IPS-15b (cell line): ENCODE measurements at regions not wholly inside any gene's neighbourhood (a gene's known extent, or its start where the extent isn't known, plus 50 kb on each side); places are given as distances from the start of the nearest gene placed in this dataset.
"Not testable (repeated sequence)": the region's sequence is repeated elsewhere in the genome, so short reads cannot be mapped to it uniquely, and the experiment has no call there.

Experiments used
- H3K27me3 ChIP-seq: one replicate; pipeline ENCODE4 v1.6.1; 2013; ENCODE audit warnings: low read length; ENCODE audit not compliant: control insufficient read depth, insufficient read depth
- H3K36me3 ChIP-seq: one replicate; pipeline ENCODE4 v1.6.1; 2013; ENCODE audit warnings: low read length; ENCODE audit not compliant: control insufficient read depth, insufficient read depth
- H3K4me1 ChIP-seq: one replicate; pipeline ENCODE4 v1.6.1; 2013; ENCODE audit warnings: mild to moderate bottlenecking, low read length; ENCODE audit not compliant: control insufficient read depth, insufficient read depth
- H3K4me3 ChIP-seq: one replicate; pipeline ENCODE4 v1.5.1; 2013; ENCODE audit warnings: low read depth, low read length
- H3K9ac ChIP-seq: one replicate; pipeline ENCODE4 v1.6.1; 2013; ENCODE audit warnings: low read depth, mild to moderate bottlenecking, low read length
- H3K9me3 ChIP-seq: one replicate; pipeline ENCODE4 v1.6.1; 2013; ENCODE audit warnings: mild to moderate bottlenecking, low read length; ENCODE audit not compliant: control insufficient read depth, insufficient read depth

DNA sequence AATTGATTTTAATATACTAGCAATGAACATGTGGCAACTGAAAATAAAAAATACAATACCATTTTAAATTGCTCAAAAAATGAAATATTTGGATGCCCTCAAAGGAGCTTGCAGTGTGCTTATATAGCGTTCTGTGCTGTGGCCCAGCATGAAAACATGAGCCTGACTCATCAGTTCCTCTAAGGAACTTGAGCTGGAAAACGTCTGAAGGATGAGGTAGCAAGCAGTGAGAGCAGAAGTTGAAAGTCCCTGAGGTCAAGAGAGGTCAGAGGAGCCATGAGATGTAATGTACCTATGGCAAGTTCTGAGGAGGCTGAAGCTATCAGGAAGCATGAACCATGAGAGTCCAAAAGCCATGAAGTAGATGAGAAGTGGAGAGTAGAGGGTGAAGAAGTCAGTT is 59.7 kb downstream of the HMGB3 start:
- H3K36me3 ChIP-seq: no peaks in the 10 kb centered on the region
- H3K27me3 ChIP-seq: no peaks in the 10 kb centered on the region
- no peaks in the 10 kb centered on the region for H3K4me1 ChIP-seq
- H3K4me3 ChIP-seq: no peak overlapping the region
- H3K9me3 ChIP-seq: peaks cover 3% of the 10 kb centered on the region
- H3K9ac ChIP-seq: no peak overlapping the region

DNA sequence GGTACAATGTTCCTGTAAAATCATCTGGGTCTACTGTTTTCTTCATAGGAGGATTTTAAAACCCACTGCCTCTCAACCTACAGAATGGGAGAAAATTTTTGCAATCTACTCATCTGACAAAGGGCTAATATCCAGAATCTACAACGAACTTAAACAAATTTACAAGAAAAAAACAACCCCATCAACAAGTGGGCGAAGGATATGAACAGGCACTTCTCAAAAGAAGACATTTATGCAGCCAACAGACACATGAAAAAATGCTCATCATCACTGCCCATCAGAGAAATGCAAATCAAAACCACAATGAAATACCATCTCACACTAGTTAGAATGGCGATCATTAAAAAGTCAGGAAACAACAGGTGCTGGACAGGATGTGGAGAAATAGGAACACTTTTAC is 83.2 kb downstream of the HMGB3 start:
- H3K9ac ChIP-seq, H3K27me3 ChIP-seq, H3K4me1 ChIP-seq, H3K9me3 ChIP-seq, H3K36me3 ChIP-seq, H3K4me3 ChIP-seq: not testable (repeated sequence)

- H3K9ac ChIP-seq: no peak overlapping the region
Observed at GRCh38 chrX:151073767-151074166, 90.6 kb downstream of the HMGB3 start.

GRCh38 chrX:151081016-151081415 is 95.4 kb upstream of the GPR50 start:
- no peak overlapping the region for H3K9ac ChIP-seq
- peaks cover 31% of the 10 kb centered on the region for H3K27me3 ChIP-seq
- H3K4me3 ChIP-seq: no peak overlapping the region
- no peaks in the 10 kb centered on the region for H3K9me3 ChIP-seq
- H3K4me1 ChIP-seq: no peaks in the 10 kb centered on the region
- H3K36me3 ChIP-seq: no peaks in the 10 kb centered on the region

More at GRCh38 chrX:151073767-151074166, 90.6 kb downstream of the HMGB3 start:
- Histone ChIP-seq H3K4me3 (no peak overlapping the region), H3K36me3 (no peaks in the 10 kb centered on the region), H3K27me3 (no peaks in the 10 kb centered on the region), H3K9me3 (no peaks in the 10 kb centered on the region), H3K4me1 (no peaks in the 10 kb centered on the region)

DNA sequence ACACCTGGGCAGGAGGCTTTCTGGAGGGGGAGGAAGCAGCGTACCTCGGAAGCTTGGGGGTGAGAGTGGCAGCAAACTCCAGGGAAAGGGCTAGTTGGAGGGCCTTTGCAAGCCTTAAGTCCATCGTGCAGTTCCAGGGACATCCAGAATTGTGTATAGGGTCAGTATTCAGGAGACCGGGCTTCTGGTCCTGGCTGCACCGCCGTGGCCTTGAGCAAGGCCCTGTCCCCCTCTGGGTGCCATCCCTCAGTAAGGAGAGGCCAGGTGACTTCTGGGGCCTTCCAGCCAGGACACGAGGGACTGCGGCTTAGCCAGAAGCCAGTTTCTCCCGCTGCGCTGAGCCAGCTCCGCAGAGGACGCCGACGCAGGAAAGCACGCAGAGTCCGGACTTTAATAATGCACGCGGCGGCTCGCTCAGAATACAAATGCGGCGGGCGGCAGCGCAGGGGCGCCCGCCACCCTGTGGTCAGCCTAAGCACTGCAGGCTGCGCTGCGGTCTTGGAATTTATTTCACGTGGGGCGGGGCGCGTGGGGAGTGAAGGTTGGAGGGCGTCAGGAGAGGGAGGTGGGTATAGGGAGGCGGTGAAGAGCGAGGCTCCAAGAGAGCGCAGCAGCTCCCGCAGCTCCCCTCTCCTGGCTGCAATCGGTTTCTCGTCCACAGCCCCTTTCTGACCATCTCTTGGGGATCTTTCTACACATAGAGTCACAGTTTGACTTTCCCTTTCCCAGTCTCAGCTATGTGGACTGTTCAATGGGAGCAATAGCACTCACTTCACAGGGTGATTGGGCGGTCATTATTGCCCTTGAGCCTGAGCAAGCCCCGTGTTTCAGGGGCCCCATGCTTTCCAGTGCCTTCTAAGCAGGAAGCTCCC is 94.1 kb upstream of the GPR50 start:
- H3K9me3 ChIP-seq: no peaks in the 10 kb centered on the region
- peak overlapping the region; percentile 24 for H3K9ac ChIP-seq
- H3K4me3 ChIP-seq: peak overlapping the region; percentile 48
- no peaks in the 10 kb centered on the region for H3K4me1 ChIP-seq
- H3K36me3 ChIP-seq: no peaks in the 10 kb centered on the region
- peaks cover 31% of the 10 kb centered on the region for H3K27me3 ChIP-seq

DNA sequence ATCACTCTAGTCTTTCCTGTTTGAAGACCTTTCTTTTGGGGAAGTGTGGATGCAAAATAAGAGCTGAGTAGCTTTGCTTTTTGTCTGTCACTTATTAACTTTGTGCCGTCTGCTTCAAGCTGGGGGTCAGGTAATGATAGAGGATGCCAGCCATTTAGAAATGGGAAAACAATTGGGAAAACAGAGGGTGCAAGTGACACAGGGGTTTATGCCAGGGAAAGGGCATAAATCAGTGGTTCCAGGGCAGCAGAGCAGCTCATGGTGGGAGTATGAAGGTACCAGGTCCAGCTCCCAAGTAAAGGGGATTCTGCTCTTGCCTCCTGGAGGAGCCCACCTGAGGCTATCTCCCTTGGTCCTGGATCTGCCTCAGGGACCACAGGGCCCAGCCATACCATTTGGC is 91.9 kb upstream of the GPR50 start:
- Histone ChIP-seq H3K36me3 (no peaks in the 10 kb centered on the region), H3K4me3 (no peak overlapping the region), H3K27me3 (peaks cover 31% of the 10 kb centered on the region), H3K4me1 (no peaks in the 10 kb centered on the region), H3K9me3 (no peaks in the 10 kb centered on the region), H3K9ac (no peak overlapping the region)

DNA sequence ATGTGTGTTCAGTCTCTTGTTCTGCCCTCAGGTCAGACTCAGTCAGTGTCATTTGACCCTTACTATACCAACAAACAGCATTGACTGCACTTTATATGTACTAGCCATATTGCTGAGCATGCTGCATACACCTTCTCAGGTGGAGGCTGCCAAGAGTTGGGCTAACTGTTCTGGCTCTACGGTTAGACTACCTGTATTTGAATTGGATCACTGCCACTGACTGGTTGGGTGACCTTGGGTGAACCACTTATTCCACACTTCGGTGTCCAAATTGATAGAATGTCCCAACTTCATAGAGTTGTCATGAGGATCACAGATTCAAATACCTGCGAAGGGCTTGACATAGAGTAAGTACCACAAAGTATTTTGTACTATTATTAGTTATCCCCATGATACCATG is 91.2 kb upstream of the GPR50 start:
- H3K4me3 ChIP-seq: no peak overlapping the region
- no peaks in the 10 kb centered on the region for H3K9me3 ChIP-seq
- peaks cover 31% of the 10 kb centered on the region for H3K27me3 ChIP-seq
- H3K4me1 ChIP-seq: no peaks in the 10 kb centered on the region
- H3K9ac ChIP-seq: no peak overlapping the region
- H3K36me3 ChIP-seq: no peaks in the 10 kb centered on the region

DNA sequence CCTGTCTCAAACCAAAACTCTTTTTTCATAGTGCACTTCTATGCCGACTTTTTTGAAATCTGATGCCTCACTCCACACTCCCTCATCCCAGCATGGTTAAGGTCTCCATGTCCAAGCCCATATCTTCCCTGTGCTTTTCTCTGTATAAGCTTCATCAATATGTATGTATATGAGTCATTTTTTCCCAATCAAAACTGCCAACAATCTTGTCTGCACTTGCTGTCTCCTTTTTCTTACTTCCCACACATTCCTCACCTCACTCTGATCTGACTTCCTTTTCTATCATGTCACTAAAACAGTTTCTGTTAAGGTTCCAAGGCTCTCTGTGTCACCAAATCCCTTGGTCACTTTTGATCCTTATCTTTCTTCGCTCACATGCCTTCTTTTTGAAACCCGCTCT is 88.2 kb upstream of the GPR50 start:
- peaks cover 6% of the 10 kb centered on the region for H3K27me3 ChIP-seq
- no peak overlapping the region for H3K9ac ChIP-seq
- H3K9me3 ChIP-seq: no peaks in the 10 kb centered on the region
- no peaks in the 10 kb centered on the region for H3K4me1 ChIP-seq
- H3K4me3 ChIP-seq: no peak overlapping the region
- no peaks in the 10 kb centered on the region for H3K36me3 ChIP-seq

DNA sequence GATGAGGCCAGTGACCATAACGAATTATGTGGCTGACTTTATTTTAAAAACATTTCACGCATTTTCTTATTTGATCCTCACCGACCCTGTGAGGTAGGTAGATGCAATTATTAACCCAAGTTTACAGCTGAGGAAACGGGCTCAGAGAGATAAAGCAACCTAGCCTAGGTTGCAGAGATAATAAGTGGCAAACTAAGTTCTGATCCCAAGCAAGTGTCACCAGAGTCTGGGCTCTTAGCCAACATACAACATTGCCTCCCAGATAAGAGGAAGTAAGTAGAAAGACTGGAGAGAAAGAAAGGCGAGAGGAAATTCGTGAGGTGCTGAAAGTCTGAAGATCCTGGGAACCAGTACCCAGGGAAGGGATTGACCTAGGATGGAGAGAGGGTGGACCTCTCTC is 77.4 kb upstream of the GPR50 start:
- H3K4me3 ChIP-seq: no peak overlapping the region
- H3K27me3 ChIP-seq: no peaks in the 10 kb centered on the region
- no peaks in the 10 kb centered on the region for H3K9me3 ChIP-seq
- no peaks in the 10 kb centered on the region for H3K4me1 ChIP-seq
- H3K36me3 ChIP-seq: no peaks in the 10 kb centered on the region
- no peak overlapping the region for H3K9ac ChIP-seq

GRCh38 chrX:151100799-151101198 is 75.6 kb upstream of the GPR50 start:
- H3K4me1 ChIP-seq: no peaks in the 10 kb centered on the region
- H3K27me3 ChIP-seq: no peaks in the 10 kb centered on the region
- H3K9ac ChIP-seq: no peak overlapping the region
- no peaks in the 10 kb centered on the region for H3K9me3 ChIP-seq
- no peak overlapping the region for H3K4me3 ChIP-seq
- H3K36me3 ChIP-seq: no peaks in the 10 kb centered on the region

- H3K9me3 ChIP-seq, H3K4me3 ChIP-seq, H3K27me3 ChIP-seq, H3K36me3 ChIP-seq, H3K4me1 ChIP-seq, H3K9ac ChIP-seq: not testable (repeated sequence)
Observed at GRCh38 chrX:151113200-151113599, 63.2 kb upstream of the GPR50 start.
